ENCODE measurements at regions not wholly inside any gene's neighbourhood (a gene's known extent, or its start where the extent isn't known, plus 50 kb on each side); places are given as distances from the start of the nearest gene placed in this dataset.

- no peaks in the 10 kb centered on the region for H3K23me2 ChIP-seq (ENCODE audit: insufficient read length, low read depth, low read length, poor library complexity, severe bottlenecking)
- no peaks in the 10 kb centered on the region for H3K79me2 ChIP-seq (ENCODE audit: insufficient read depth, low read length)
- no peak overlapping the region for H3T11ph ChIP-seq (ENCODE audit: low read length)
- H3K27ac Mint-ChIP-seq, result no peak overlapping the region
- H3K4me1 ChIP-seq (ENCODE audit: insufficient read depth, low read length), result no peaks in the 10 kb centered on the region
- H2BK20ac ChIP-seq (ENCODE audit: low read depth, low read length, poor library complexity, severe bottlenecking), result no peak overlapping the region
- H2BK12ac ChIP-seq (ENCODE audit: insufficient read length, low read depth, low read length), result no peak overlapping the region
- no peak overlapping the region for H2BK120ac ChIP-seq (ENCODE audit: low read depth, low read length, poor library complexity, severe bottlenecking)
- peaks cover 4% of the 10 kb centered on the region; the same call in 1 of the 2 replicates for H3K27me3 Mint-ChIP-seq (ENCODE audit: low read depth)
- H4K8ac ChIP-seq (replicated peaks; ENCODE audit: insufficient read length, low read depth, low read length), result no peak overlapping the region
- no peak overlapping the region for H3K4me2 ChIP-seq (ENCODE audit: insufficient read depth, insufficient read length, low read length)
- H3K9me3 Mint-ChIP-seq, result no peaks in the 10 kb centered on the region
- H3K14ac ChIP-seq (ENCODE audit: insufficient read depth, low read length), result no peak overlapping the region
- TF ChIP-seq, protein P1, sequence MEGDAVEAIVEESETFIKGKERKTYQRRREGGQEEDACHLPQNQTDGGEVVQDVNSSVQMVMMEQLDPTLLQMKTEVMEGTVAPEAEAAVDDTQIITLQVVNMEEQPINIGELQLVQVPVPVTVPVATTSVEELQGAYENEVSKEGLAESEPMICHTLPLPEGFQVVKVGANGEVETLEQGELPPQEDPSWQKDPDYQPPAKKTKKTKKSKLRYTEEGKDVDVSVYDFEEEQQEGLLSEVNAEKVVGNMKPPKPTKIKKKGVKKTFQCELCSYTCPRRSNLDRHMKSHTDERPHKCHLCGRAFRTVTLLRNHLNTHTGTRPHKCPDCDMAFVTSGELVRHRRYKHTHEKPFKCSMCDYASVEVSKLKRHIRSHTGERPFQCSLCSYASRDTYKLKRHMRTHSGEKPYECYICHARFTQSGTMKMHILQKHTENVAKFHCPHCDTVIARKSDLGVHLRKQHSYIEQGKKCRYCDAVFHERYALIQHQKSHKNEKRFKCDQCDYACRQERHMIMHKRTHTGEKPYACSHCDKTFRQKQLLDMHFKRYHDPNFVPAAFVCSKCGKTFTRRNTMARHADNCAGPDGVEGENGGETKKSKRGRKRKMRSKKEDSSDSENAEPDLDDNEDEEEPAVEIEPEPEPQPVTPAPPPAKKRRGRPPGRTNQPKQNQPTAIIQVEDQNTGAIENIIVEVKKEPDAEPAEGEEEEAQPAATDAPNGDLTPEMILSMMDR (conservative IDR thresholded peaks at IDR 0.05), result no peak
- no peak for DNase-seq
- no peak overlapping the region for H3K9ac ChIP-seq (ENCODE audit: extremely low read depth, insufficient read length, low read length)
- no peak overlapping the region for H4K91ac ChIP-seq (ENCODE audit: insufficient read length, low read depth, low read length)
- no peak overlapping the region for H3K18ac ChIP-seq (ENCODE audit: insufficient read length, low read depth, low read length)
- H2BK15ac ChIP-seq (ENCODE audit: low read depth, low read length), result no peak overlapping the region
- H3K79me1 ChIP-seq (ENCODE audit: insufficient read depth, low read depth, low read length, poor library complexity, severe bottlenecking), result no peaks in the 10 kb centered on the region
- H3K9me3 ChIP-seq (ENCODE audit: control insufficient read depth, low read depth, low read length), result no peaks in the 10 kb centered on the region
- H4K20me1 ChIP-seq (ENCODE audit: control insufficient read depth, insufficient read depth, insufficient read length), result no peaks in the 10 kb centered on the region
- no peak overlapping the region for H3K56ac ChIP-seq (ENCODE audit: insufficient read length, low read depth, low read length)
- H3K4ac ChIP-seq (ENCODE audit: low read depth, low read length), result no peak overlapping the region
- no peaks in the 10 kb centered on the region for H3K27me3 ChIP-seq (ENCODE audit: insufficient read depth, low read length)
- no peak overlapping the region for H3K23ac ChIP-seq (ENCODE audit: insufficient read length, low read depth, low read length)
- no peak overlapping the region for H2BK5ac ChIP-seq (ENCODE audit: insufficient read length, low read length)
- peaks cover 3 to 5% of the 10 kb centered on the region in 2 experiments; a peak in 3 of 4 replicates for H3K4me1 Mint-ChIP-seq
- H2AK5ac ChIP-seq (ENCODE audit: insufficient read length, low read length), result no peak overlapping the region
- H3K4me3 Mint-ChIP-seq, result no peak overlapping the region
- no peak overlapping the region for H4K5ac ChIP-seq (ENCODE audit: insufficient read length, low read depth, low read length)
- H3K27ac ChIP-seq (ENCODE audit: insufficient read length, low read depth, low read length), result no peak overlapping the region
- no peak overlapping the region for H2AFZ ChIP-seq (ENCODE audit: low read length)
- no peaks in the 10 kb centered on the region for H3K36me3 Mint-ChIP-seq (ENCODE audit: insufficient read depth in 1 of 3, low read depth in 3 of 3)
These were observed 234.7 kb downstream of the TSHZ3 start for GRCh38 chr19:31114585-31114984.

Data from H9 (cell line).